ENCODE measurements at regions not wholly inside any gene's neighbourhood (a gene's known extent, or its start where the extent isn't known, plus 50 kb on each side); places are given as distances from the start of the nearest gene placed in this dataset.

DNA sequence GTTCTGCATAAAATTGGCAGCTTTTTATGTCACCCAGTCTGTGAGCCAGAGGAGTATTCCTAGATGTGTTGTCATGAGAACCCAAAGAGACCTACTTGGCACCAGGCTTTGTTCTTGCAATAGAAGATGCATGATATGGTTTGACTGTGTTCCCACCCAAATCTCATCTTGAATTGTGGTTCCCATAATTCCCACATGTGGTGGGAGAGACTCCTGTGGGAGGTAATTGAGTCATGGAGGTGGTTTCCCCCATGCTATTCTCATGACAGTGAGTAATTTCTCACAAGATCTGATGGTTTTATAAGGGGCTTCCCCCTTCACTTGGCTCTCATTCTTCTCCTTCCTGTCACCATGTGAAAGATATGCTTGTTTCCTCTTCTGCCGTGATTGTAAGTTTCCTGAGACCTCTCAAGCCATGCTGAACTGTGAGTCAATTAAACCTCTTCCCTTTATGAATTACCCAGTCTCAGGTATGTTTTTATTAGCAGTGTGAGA, 572.0 kb upstream of the ATP2B1 start:
- DNase-seq (ENCODE audit: low read depth, low spot score) (peak; percentile 51), FAIRE-seq (no peak)
- BruUV-seq (replicated peaks), result no TSS peak
- ChIA-PET POLR2A (no interaction called here), CTCF (no interaction called here)
- intact Hi-C loops (cut with micrococcal nuclease), result no loop called here
- no peak overlapping the region for H3K4me2 ChIP-seq (ENCODE audit: insufficient read depth, low read length)
- no peak overlapping the region for H3K4me3 ChIP-seq (replicated peaks in 1 of 3; ENCODE audit: insufficient read depth in 1 of 3, low read depth in 1 of 3, low read length in 3 of 3)
- no peaks in the 10 kb centered on the region for H3K27me3 ChIP-seq (ENCODE audit: control insufficient read depth in 2 of 2, insufficient read depth in 2 of 2, low read length in 2 of 2)
- H3K9me3 ChIP-seq (replicated peaks; ENCODE audit: control insufficient read depth, insufficient read depth, low read length), result no peaks in the 10 kb centered on the region
- H3K27ac ChIP-seq (ENCODE audit: insufficient read depth, low read depth, low read length), result no peak overlapping the region
- H3K9me1 ChIP-seq (replicated peaks; ENCODE audit: control insufficient read depth, extremely low read depth, insufficient read depth, low read length), result no peaks in the 10 kb centered on the region
- no peak overlapping the region for H2AFZ ChIP-seq (ENCODE audit: low read depth, low read length)
- TF ChIP-seq GATA2 (IDR thresholded peaks at IDR 0.05; ENCODE audit: insufficient read depth, insufficient read length, low read depth, low read length) (peak; percentile 75), FOS (IDR thresholded peaks at IDR 0.05; ENCODE audit: borderline replicate concordance, insufficient read depth, low read length) (peak; percentile 66), JUN (IDR thresholded peaks at IDR 0.05; ENCODE audit: borderline replicate concordance, insufficient read depth, insufficient read length, low read depth) (no peak)
- no peaks in the 10 kb centered on the region for H3K79me2 ChIP-seq (ENCODE audit: control insufficient read depth, insufficient read depth, low read length)
- dilution Hi-C loops (cut with MboI; ENCODE audit: extremely low pct_ligation_motif_present, low sequenced_read_pairs), result no loop called here
- no peaks in the 10 kb centered on the region for H4K20me1 ChIP-seq (replicated peaks; ENCODE audit: control insufficient read depth, extremely low read depth, insufficient read depth, low read length)
- H3K4me1 ChIP-seq (ENCODE audit: control insufficient read depth, extremely low read depth, insufficient read depth, low read length), result peaks cover 3% of the 10 kb centered on the region
- H3K36me3 ChIP-seq (ENCODE audit: control insufficient read depth in 2 of 2, extremely low read depth in 1 of 2, insufficient read depth in 2 of 2, low read length in 2 of 2), result no peaks in the 10 kb centered on the region
- no peak overlapping the region for H3K9ac ChIP-seq (replicated peaks; ENCODE audit: extremely low read depth, insufficient read depth, low read length)

GRCh38 chr12:90280033-90280432, 571.4 kb upstream of the ATP2B1 start:
- no TSS peak for BruUV-seq (replicated peaks)
- no peaks in the 10 kb centered on the region for H3K79me2 ChIP-seq (ENCODE audit: control insufficient read depth, insufficient read depth, low read length)
- ChIA-PET POLR2A (no interaction called here), CTCF (no interaction called here)
- H3K9ac ChIP-seq (replicated peaks; ENCODE audit: extremely low read depth, insufficient read depth, low read length), result no peak overlapping the region
- TF ChIP-seq FOS (IDR thresholded peaks at IDR 0.05; ENCODE audit: borderline replicate concordance, insufficient read depth, low read length) (peak; percentile 51), EZH2 (IDR thresholded peaks at IDR 0.05; ENCODE audit: borderline replicate concordance, low read depth, low read length, severe bottlenecking) (no peak)
- no peaks in the 10 kb centered on the region for H3K9me3 ChIP-seq (replicated peaks; ENCODE audit: control insufficient read depth, insufficient read depth, low read length)
- H3K27ac ChIP-seq (ENCODE audit: insufficient read depth, low read depth, low read length), result no peak overlapping the region
- FAIRE-seq, result no peak
- no peaks in the 10 kb centered on the region for H3K36me3 ChIP-seq (ENCODE audit: control insufficient read depth in 2 of 2, extremely low read depth in 1 of 2, insufficient read depth in 2 of 2, low read length in 2 of 2)
- no peaks in the 10 kb centered on the region for H4K20me1 ChIP-seq (replicated peaks; ENCODE audit: control insufficient read depth, extremely low read depth, insufficient read depth, low read length)
- no peak overlapping the region for H3K4me2 ChIP-seq (ENCODE audit: insufficient read depth, low read length)
- peaks cover 3% of the 10 kb centered on the region for H3K4me1 ChIP-seq (ENCODE audit: control insufficient read depth, extremely low read depth, insufficient read depth, low read length)
- no peaks in the 10 kb centered on the region for H3K9me1 ChIP-seq (replicated peaks; ENCODE audit: control insufficient read depth, extremely low read depth, insufficient read depth, low read length)
- no peak overlapping the region for H2AFZ ChIP-seq (ENCODE audit: low read depth, low read length)
- dilution Hi-C loops (cut with MboI; ENCODE audit: extremely low pct_ligation_motif_present, low sequenced_read_pairs) (no loop called here), intact Hi-C loops (cut with micrococcal nuclease) (no loop called here)
- DNase-seq (ENCODE audit: low read depth, low spot score), result no peak
- H3K4me3 ChIP-seq (replicated peaks in 1 of 3; ENCODE audit: insufficient read depth in 1 of 3, low read depth in 1 of 3, low read length in 3 of 3), result no peak overlapping the region
- no peaks in the 10 kb centered on the region for H3K27me3 ChIP-seq (ENCODE audit: control insufficient read depth in 2 of 2, insufficient read depth in 2 of 2, low read length in 2 of 2)
